GM19239 (cell line): ENCODE measurements at regions not wholly inside any gene's neighbourhood (a gene's known extent, or its start where the extent isn't known, plus 50 kb on each side); places are given as distances from the start of the nearest gene placed in this dataset.
A peak's percentile ranks its signal among the peaks of the same experiment; 100 is the strongest.
"Not testable (repeated sequence)": the region's sequence is repeated elsewhere in the genome, so short reads cannot be mapped to it uniquely, and the experiment has no call there.

ENCODE experiments used
- DNase-seq: peaks from one replicate; pipeline ENCODE4 v3.0.0; 2011; ENCODE audit warnings: low spot score; ENCODE audit not compliant: insufficient read length
- FAIRE-seq: peaks from 2 replicates; lab custom pipeline; 2011; peaks lifted over from hg19 to GRCh38; lab: Jason Lieb, UNC

- FAIRE-seq, result not testable (repeated sequence)
Observed at GRCh38 chr3:75372964-75373363, 291.2 kb upstream of the FRG2C start.

GRCh38 chr3:75379840-75380239, 284.3 kb upstream of the FRG2C start:
- DNase-seq, FAIRE-seq: not testable (repeated sequence)

More at GRCh38 chr3:75372964-75373363, 291.2 kb upstream of the FRG2C start:
- not testable (repeated sequence) for DNase-seq

DNA sequence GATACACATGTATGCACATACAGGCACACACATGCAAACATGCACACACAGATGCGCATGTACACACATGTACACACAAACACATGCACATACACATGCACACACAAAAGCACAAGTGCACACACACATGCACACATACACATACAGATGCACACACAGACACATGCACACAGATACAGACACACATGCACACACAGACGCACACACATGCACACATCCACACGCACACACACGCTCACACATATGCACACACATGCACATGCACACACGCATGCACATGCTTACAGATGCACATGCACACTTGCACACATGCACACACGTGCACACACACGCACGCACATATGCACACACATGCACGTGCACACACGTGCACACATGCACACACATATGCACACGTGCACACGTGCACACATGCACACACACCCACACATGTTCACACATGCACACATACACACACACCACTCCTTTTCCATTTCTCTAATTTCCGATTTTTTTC, 283.8 kb upstream of the FRG2C start:
- FAIRE-seq, result no peak

GRCh38 chr3:75384016-75384415, 280.1 kb upstream of the FRG2C start:
- not testable (repeated sequence) for FAIRE-seq, DNase-seq

More for the DNA sequence above, 283.8 kb upstream of the FRG2C start:
- DNase-seq, result no peak

DNA sequence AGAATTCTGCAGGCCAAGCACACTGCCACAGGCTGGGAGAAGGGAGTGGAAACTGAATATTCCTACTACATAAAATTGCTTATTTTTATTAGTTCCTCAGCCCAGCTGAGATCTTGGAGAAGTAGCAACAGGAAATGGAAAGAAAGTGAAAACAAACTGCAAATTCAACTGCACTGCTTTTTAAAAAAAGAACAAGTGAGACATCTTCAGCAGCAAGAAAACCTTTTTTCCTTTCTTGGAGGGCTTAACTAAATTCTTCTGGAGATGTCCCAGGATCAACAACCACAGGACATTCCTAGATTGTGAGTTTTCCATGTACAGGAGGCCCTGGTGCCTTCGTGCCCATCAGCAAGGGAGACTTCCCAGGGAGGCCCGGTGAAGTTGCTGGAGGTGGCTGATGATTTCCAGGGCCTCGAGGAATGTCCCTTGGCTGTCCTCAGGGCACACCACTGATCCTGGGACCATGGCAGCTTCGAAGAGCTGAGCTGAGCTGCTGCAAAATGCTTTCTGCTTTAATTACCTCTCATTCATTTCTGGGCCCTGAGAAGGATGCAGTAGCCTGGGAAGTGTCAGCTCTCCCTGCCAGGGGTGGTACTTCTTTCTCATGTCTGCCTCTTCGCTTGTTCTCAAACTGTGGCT, 275.5 kb upstream of the FRG2C start:
- not testable (repeated sequence) for FAIRE-seq, DNase-seq

DNA sequence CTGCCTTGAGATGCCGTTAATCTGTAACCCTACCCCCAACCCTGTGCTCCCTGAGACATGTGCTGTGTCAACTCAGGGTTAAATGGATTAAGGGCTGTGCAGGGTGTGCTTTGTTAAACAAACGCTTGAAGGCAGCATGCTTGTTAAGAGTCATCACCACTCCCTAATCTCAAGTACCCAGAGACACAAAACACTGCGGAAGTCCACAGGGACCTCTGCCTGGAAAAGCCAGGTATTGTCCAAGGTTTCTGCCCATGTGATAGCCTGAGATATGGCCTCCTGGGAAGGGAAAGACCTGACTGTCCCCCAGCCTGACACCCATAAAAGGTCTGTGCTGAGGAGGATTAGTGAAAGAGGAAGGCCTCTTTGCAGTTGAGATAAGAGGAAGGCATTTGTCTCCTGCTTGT, 270.8 kb upstream of the FRG2C start:
- FAIRE-seq, DNase-seq: not testable (repeated sequence)

DNA sequence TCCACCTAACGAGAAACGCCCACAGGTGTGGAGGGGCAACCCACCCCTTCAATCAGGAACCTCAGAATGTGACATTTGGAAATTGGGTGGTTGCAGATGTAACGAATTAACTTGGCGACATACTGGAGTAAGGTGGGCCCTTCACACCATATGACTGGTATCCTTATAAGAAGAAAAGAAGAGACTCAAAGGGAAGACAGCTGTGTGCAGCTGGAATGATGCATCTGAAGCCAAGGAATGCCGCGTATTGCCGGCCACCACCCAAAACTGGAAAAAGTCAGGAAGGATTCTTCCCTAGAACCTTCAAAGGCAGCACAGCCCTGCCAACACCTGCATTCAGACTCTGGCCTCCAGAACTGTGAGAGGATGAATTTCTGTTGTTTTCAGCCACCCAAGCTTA, 270.0 kb upstream of the FRG2C start:
- not testable (repeated sequence) for FAIRE-seq, DNase-seq

DNA sequence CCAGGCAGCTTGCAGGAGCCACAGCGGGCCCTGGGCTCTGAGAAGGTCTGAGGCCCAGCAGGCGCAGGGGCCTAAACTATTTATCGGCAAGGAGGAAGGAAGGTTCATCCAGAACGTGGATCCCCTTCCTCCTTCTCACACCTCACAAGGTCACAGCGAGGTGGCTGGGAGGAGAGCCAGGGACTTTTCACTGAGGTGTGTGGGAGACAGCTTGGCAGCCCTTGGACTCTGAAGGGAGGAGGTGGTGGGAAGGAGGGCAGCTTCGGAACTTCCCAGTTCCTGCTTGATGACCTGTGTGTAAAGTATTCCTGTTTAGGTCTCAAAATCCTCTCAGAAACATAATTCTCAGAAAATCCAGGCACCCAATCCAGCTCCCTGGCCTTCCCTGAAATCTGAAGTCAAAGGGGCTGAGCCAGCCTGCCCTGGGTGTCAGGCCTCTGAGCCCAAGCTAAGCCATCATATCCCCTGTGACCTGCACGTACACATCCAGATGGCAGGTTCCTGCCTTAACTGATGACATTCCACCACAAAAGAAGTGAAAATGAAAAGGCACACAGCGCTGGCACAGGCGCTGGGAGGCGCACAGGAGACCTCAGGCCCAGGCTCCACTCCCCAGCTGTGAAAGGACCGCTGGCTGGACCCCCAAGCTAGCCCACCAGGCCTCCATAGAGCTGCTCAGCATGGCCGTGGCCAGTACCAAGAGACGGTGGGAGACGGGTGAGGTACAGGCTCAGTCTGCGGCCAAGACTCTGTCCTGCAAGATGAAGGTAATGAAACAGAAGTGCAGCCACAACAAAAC, 269.4 kb upstream of the FRG2C start:
- not testable (repeated sequence) for FAIRE-seq, DNase-seq

DNA sequence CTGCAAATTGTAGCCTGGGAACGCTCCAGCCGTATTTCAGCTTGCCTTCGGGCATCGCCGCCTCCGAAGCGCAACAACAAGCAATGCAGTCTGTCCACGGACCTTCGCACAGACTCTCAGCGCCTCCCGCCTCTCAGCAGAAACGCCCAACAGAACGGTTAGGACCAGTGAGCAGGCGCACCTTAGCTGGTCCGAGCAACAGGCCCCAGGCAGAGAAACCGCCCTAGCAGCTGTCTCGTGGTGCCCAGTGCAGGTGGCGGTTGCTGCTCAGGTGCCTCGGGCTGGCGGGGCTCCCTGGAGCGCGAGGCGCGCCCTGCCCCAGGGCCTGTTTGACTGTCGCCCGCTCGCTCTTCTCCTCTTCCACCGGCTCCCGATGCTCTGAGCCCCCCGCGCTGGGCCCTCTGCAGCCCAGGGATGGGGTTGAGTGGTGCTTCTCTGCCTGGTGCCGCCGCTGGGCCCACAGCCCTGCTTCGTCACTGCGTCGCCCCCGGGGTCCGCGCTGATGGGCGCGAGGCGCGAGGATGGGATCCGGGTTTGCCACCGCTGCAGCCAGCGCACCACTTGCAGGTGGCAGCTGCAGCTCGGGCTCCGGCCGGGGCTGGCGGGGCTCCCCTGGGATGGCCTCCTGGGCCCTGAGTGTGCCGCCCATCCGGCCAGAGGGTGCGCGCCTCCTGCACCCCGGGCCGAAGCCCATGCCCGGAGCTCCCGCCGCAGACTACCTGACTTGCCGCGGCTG, 268.4 kb upstream of the FRG2C start:
- DNase-seq (no peak), FAIRE-seq (no peak)

DNA sequence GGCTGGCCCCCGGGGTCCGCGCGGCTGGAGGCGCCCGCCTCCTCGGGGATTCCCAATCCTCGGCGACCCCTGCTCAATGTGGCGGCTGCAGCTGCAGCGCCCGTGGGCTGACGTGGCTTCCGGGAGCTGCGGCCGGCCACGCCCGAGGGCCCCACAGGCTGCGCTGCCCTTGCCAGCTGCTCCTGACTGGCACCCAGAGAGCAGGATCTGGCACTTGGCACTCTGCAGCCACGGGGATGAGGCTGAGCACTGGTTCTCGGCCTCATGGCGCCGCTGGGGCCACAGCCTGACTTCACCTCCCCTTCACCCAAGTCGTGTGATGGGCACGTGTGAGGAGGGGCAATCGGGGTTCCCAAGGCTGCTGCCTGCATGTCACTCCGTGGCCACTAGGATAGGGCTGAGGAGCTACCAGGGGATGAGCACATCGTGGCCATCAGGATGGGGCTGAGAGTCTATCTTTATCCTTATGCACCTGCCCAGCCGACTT, 267.8 kb upstream of the FRG2C start:
- FAIRE-seq (no peak), DNase-seq (no peak)

DNA sequence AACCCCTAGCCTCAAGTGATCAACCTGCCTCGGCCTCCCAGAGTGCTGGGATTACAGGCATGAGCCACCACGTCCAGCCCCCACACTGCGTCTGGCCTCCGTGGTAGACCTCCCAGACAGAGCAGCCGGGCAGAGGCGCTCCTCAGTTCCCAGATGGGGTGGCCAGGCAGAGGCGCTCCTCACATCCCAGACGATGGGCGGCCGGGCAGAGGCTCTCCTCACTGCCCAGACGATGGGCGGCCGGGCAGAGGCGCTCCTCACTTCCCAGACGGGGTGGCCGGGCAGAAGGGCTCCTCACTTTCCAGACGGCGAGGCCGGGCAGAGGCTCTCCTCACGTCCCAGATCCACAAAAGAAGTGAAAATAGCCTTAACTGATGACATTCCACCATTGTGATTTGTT, 266.6 kb upstream of the FRG2C start:
- not testable (repeated sequence) for DNase-seq, FAIRE-seq

DNA sequence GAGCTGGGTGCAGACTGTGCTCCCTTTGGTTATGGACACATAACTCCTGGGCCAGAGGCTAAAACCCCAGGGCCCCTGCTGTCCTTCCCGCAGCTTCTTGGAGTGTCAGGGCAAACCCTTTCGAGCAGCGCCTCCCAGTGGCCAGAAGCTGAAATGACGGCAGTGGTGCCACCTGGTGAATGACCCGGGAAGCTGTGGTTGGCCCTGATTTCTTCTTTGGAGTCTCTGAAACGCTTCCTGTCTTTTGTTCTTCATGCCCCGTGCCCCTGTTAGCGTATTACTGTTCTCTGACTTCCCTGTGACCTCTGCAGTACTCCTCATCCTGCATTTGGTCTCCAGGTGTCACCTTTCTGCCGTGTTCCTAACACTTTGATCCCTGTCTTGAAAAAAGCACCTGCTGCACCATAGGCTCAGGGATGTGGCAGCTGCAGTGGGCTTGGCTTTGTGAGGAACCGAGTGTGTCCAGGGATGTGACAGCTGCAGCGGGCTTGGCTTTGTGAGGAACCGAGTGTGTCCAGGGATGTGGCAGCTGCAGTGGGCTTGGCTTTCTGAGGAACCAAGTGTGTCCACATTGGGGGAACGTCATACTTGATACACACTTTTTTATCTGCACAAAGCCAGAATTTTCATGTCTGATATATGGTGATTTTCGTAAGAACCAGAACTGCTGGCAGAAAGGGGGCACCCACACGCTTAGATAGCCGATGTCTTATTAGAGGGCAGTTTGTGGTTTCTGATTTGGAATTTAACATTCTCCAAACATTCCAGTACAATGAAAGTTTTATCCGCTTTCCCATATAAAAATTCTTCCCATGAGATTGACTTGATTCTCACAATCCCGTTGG, 241.8 kb upstream of the FRG2C start:
- DNase-seq, FAIRE-seq: not testable (repeated sequence)

GRCh38 chr3:75425379-75425778, 238.7 kb upstream of the FRG2C start:
- DNase-seq, FAIRE-seq: not testable (repeated sequence)

- FAIRE-seq, DNase-seq: not testable (repeated sequence)
Observed at GRCh38 chr3:75427486-75427885, 236.6 kb upstream of the FRG2C start.

DNA sequence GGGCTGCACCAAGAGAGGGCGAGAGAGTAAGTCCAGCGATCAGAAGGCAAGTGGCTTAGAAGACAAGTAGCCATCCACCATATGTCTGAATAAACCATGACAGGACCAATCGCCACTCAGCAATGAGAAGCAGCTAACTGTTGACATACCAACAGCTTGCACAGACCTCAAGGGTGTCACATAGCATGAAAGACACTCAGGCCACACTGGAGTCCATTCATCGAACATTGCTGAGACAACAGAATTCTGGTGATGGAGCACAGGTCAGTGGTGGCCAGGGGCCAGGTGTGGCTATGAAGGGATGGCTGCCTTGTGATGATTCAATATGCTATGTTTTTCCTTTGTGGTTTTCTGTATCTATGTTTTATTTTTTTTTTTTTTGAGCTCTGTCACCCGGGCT, 236.2 kb upstream of the FRG2C start:
- DNase-seq, FAIRE-seq: not testable (repeated sequence)

- peak; percentile 5 for DNase-seq
- not testable (repeated sequence) for FAIRE-seq
Observed at GRCh38 chr3:75429561-75430220, 234.4 kb upstream of the FRG2C start.

- DNase-seq, result not testable (repeated sequence)
Observed at GRCh38 chr3:75430406-75430805, 233.7 kb upstream of the FRG2C start.

GRCh38 chr3:75431120-75431519, 233.0 kb upstream of the FRG2C start:
- not testable (repeated sequence) for DNase-seq, FAIRE-seq

More at GRCh38 chr3:75430406-75430805, 233.7 kb upstream of the FRG2C start:
- FAIRE-seq, result not testable (repeated sequence)

DNA sequence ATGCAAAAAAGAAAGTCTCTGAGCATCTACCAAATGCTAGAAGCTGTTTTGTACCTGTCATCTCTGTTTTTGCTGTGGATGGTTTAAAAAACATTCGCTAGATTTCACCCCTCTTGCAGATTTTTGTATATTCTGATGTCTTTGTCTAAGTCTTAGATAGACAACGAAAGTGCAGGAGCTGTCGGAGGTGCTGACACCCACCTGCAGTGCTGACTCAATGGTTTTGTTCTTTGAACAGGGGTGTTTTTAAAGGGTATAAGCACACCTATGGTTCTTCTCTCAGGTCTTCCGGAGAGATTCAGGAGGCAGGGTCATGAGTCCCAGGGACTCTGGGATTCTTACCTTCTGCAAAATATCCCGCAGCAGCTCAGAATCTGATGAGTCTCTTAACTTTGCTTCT, 231.7 kb upstream of the FRG2C start:
- not testable (repeated sequence) for FAIRE-seq, DNase-seq
